ENCODE measurements at regions not wholly inside any gene's neighbourhood (a gene's known extent, or its start where the extent isn't known, plus 50 kb on each side); places are given as distances from the start of the nearest gene placed in this dataset.

- no peak for DNase-seq
These were observed 116.4 kb upstream of the SASH1 start for GRCh38 chr6:148226284-148226683.

- DNase-seq = no peak
These were observed 111.1 kb upstream of the SASH1 start for GRCh38 chr6:148231572-148231971.

DNA sequence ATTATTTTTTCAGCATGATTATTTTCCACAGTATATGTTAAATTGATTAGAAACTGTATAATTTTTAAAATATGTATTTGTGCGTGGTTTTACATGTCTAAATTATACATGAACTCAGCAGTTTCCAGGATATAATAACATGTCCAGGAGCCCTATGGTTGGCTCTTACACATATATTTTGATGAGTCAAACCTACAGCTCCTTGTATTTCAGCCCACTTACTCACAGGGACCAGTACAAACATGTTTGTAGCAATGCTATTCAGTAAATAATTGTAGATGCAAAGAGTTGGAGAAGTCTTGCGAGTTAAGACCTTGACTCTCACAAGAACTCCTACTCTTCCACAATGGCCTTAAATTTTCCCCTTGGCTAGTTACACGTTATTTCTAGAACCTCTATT, 107.2 kb upstream of the SASH1 start:
- DNase-seq = no peak

DNA sequence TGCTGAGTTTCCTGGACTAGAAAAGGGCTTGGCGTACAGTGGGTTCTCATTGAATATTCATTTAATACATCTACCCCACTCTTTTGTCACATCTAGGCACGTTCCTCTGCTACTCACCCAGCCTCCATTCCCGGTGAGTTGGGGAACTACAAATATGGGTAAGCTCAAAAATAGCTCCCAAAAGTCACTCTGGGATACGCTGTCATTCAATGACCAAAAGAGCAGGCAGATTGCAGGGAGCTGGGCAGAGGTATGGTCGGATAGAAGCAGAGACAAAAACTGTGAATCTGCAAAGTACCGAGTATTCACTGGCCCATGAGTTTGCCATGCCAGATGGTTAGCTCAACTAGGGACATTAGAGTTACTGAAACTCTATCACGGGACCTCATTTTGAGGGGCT, 103.9 kb upstream of the SASH1 start:
- no peak for DNase-seq

- DNase-seq = no peak
These were observed 103.4 kb upstream of the SASH1 start for GRCh38 chr6:148239215-148239614.

DNA sequence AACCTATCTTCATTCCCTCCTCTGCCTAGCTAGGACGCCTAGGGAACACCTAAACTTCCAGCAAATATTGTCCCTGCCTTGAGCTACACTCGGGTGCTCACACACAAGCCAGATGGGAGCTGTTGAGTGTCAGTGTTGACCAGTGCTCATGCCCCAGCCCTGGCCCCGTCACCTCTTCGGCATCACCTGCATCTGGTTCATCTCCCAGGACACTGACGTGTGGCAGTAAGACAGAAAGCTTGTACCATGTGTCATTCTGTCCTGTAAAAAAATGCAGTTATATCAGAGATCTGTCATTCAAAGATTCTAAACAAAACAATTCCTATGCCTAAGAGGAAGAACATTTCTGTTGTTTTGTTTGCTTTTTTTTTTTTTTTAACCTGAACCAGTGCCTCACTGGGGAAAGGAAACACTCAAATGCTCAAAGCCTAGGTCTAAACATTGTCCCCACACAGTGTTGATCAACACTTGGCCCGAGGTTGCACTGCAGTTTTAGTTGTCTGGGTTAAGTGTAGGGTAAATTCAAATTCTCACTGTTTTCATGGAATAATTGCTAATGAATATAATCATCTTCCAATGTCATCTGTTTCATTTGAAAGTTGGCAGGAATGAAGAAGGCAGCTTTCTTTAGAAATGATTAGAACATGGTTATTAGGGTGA, 102.7 kb upstream of the SASH1 start:
- no peak for DNase-seq

GRCh38 chr6:148240461-148240840, 102.2 kb upstream of the SASH1 start:
- no peak for DNase-seq

DNA sequence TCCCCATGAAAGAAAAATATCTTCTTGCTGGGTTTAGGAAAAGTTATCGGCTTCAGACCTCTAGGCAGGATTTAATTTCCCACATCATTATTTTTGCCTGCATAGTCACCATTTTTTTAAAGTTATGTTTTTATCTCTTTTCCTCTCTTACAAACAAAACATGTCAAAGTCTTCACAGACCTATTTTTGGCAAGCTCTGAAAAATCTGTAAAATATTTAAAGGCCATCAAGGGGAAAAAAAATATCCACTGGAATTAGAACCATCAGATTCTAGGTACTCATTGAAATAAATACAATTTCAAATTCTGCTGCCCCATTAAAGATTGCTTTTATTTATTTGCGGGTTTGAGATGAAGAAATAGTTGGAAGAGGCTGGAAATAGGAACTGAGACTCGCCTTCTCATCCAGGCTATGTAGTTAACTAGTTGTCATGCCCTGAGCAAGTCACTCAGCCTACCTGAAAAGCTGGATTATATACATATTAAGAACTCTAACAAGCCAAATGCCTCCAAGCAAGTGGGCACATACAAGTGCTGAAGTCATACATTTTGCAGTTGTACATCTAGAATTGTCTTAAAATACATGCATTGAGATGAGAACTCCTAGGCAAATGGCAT, 101.7 kb upstream of the SASH1 start:
- DNase-seq = no peak

GRCh38 chr6:148242180-148242579, 100.5 kb upstream of the SASH1 start:
- no peak for DNase-seq

GRCh38 chr6:148244217-148244935, 98.3 kb upstream of the SASH1 start:
- DNase-seq = no peak

- no peak for DNase-seq
These were observed 95.1 kb upstream of the SASH1 start for GRCh38 chr6:148247386-148248063.

GRCh38 chr6:148249160-148249559, 93.5 kb upstream of the SASH1 start:
- no peak for DNase-seq

DNA sequence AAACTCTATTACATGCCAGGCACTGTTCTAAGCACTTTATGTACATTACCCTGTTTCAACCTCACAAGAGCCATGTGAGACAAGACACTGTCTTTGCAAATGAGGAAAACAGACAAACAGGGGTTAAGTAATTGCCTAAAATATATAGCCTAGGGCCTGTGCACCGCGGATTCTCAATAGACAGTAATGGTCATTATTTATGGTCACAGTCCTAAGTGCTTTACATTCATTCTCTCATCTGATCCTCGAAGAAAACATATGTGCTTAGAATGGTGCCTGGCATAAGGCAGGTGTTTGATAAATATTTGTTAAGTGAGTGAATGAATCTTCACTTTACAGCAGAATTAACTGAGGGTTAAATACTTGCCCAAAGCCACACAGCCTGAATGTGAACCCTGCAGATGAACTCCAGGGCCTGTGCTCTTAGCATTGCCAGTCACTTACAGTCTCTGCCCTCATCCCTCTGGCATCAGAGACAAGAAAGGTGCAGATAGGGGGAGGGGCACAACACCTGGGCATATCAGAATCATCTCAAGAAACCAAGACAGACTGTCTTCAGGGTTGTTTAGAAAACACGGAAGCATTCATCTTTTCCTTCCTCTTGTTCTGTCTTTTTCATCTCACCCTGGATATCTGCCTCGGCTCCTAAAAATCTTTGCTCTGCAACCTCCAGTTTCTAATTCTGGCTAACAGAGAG, 92.8 kb upstream of the SASH1 start:
- DNase-seq = no peak

DNA sequence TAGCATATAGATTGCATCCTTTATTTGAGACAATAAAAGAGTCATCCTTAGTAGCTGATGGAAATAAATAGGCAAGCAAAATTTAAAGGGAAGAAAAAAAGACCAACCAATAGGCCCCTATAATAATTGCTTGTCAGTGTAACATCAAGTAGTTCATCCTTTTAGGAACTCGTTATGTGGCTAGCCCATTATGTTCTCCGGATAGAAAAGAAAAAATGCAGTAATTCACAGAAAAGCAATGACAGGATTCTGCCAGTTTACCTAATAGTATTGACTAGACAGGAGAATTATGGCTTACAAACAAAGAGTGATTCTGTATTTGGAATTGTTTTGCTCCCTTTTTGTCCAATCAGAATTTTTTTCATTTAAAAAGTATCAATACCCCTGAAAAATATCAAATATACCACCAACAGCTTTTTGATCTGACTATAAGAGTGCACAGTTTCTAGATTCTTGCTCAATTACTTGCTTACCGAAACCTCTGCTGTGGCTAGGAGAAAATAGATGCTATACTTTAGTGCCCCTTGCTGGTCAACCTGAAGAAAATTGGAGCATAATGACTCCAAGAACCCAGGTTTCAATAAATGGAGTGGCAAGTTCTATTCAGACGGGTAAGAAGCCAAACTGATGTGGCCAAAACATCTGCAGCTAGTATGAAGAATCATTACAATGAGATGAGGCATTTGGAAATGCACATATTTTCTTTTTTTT, 91.5 kb upstream of the SASH1 start:
- no peak for DNase-seq

- DNase-seq = no peak
These were observed 90.7 kb upstream of the SASH1 start for GRCh38 chr6:148251891-148252290.

- no peak for DNase-seq
These were observed 84.8 kb upstream of the SASH1 start for GRCh38 chr6:148257810-148258209.

DNA sequence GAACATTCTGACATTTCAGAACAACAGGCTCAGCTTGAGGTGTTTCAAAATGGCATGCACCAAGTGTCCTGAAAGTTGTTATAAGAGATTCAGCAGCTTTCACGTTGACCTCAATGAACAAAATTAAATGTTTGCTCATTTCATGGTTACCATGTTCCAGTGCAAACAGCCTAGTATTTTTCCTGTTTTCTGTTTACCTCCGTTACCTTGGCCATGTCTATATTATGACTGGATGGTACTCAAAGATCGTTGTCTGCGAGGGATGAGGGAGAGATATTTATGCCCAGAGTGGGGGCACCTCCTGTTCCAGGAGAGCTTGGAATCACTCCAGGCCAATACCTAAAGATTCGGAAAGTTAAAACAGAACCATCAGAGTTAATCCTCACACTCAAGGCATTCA, 83.8 kb upstream of the SASH1 start:
- no peak for DNase-seq

DNA sequence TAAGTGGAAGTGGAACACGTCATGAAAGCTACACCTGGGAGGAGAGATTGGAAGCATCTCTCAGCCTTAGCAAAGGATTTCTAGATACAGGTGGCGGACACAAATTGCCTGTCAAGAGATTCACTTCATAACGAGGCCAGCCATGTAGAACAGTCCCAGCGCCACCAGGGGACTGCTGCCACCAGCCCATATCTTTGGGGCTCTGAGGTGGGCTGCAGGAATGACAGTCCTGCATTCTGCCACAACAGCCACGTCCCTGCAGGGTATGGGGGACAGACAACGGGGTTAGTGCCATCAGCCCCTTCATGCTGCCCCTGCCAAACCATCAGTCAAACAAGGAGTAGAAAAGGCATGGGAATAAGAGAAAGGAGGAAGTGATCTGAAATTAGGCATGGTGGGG, 81.2 kb upstream of the SASH1 start:
- DNase-seq = no peak

GRCh38 chr6:148263010-148263409, 79.6 kb upstream of the SASH1 start:
- DNase-seq = no peak

DNA sequence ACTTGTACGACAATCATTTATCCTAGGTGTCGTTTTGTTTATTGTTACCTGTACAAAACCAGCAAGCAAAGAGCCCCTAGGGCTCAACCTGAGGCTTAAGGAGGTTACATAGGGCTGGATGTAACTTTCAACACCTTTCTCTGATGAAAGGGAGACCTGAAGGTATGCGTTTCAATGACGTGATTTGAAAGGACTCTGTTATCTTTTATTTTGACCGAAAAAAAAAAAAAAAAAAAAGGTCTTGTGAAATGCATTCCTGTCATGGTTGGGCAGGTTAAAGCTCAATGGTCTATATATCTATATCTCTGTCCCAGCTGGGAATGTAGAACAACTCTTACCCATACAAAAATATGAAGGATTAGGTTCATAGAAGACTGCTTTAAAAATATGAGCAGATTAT, 78.7 kb upstream of the SASH1 start:
- no peak for DNase-seq

- DNase-seq = no peak
These were observed 77.6 kb upstream of the SASH1 start for GRCh38 chr6:148265054-148265453.

GRCh38 chr6:148269386-148269785, 73.3 kb upstream of the SASH1 start:
- no peak for DNase-seq
